Transverse colon (tissue), 4 donors: ENCODE measurements at regions not wholly inside any gene's neighbourhood (a gene's known extent, or its start where the extent isn't known, plus 50 kb on each side); places are given as distances from the start of the nearest gene placed in this dataset.

Experiments
- DNase-seq: peaks from one replicate; pipeline ENCODE4 v3.0.0-alpha.2; 2019
- H3K27ac ChIP-seq, 4 donors: fragments of 200-600 bp; sonication (generic); 2 replicates each; pipeline ENCODE4 v1.5.1; 2016 to 2018; ENCODE audit warnings: inconsistent platforms in 4 of 4
- H3K27me3 ChIP-seq: fragments of 200-600 bp; sonication (generic); 2 replicates; pipeline ENCODE4 v1.5.1; 2017; ENCODE audit warnings: inconsistent platforms
- H3K36me3 ChIP-seq, 4 donors: fragments of 200-600 bp; sonication (generic); 2 replicates each; pipeline ENCODE4 v1.5.1; 2017 to 2019; ENCODE audit warnings: inconsistent platforms in 4 of 4
- H3K4me1 ChIP-seq, 4 donors: fragments of 200-600 bp; sonication (generic); 2 replicates each; pipeline ENCODE4 v1.5.1; 2017 to 2020; ENCODE audit warnings: inconsistent platforms in 4 of 4
- H3K4me3 ChIP-seq, 4 donors: fragments of 200-600 bp; sonication (generic); 1 replicate in 1 of 4; 2 replicates in 3 of 4; pipeline versions ENCODE4 v1.5.1 to v1.6.1; 2017 to 2019; ENCODE audit warnings: inconsistent platforms in 4 of 4
- H3K9me3 ChIP-seq, 2 donors: fragments of 200-600 bp; sonication (generic); 2 replicates each; pipeline ENCODE4 v1.5.1; 2017 to 2019; ENCODE audit warnings: inconsistent platforms in 2 of 2
- EP300 ChIP-seq: sonication (generic); formaldehyde crosslinking; IDR thresholded peaks from one replicate; pipeline ENCODE4 v1.6.1; 2017; ENCODE audit warnings: antibody characterized with exemption, low read depth
- POLR2A ChIP-seq: fragments of 450-650 bp; IDR thresholded peaks from one replicate; pipeline ENCODE4 v1.6.1; 2016; ENCODE audit warnings: antibody characterized with exemption, mild to moderate bottlenecking, moderate library complexity
- POLR2AphosphoS5 ChIP-seq, 3 donors: sonication (generic); formaldehyde crosslinking; IDR thresholded peaks; one replicate each; pipeline ENCODE4 v1.6.1; 2016; ENCODE audit warnings: antibody characterized with exemption in 3 of 3
- WGBS, 2 donors: methylation state at CpG; one replicate each; pipeline ENCODE4 v1.1.5; 2018; ENCODE audit warnings: low coverage in 1 of 2; 5-methylcytosine and 5-hydroxymethylcytosine counted together
- in situ Hi-C, 4 donors: fragments of 200-750 bp; cut with MboI; loops; one replicate each; pipeline versions ENCODE4 v1.15.0 to v1.15.1; 2017; ENCODE audit warnings: low sequenced_read_pairs in 3 of 4, low pct_ligation_motif_present in 1 of 4, low pct_unique_long_range_greater_than_20kb in 1 of 4
- intact Hi-C: fragments of 100-400 bp; cut with DNase I; formaldehyde crosslinking; loops from one replicate; pipeline ENCODE4 v1.15.1; 2023; ENCODE audit warnings: low total_unique reads
- TF ChIP-seq, protein P1 (sequence below), 5 experiments: fragments of 200-600 bp in 3 of 5; fragments of 450-650 bp in 2 of 5; sonication (generic) in 3 of 5; IDR thresholded peaks; 1 replicate in 2 of 5; 2 replicates in 3 of 5; pipeline ENCODE4 v1.5.1; 2016 to 2017; ENCODE audit warnings: antibody characterized with exemption in 5 of 5, inconsistent platforms in 3 of 5, mild to moderate bottlenecking in 2 of 5, moderate library complexity in 1 of 5

DNA sequence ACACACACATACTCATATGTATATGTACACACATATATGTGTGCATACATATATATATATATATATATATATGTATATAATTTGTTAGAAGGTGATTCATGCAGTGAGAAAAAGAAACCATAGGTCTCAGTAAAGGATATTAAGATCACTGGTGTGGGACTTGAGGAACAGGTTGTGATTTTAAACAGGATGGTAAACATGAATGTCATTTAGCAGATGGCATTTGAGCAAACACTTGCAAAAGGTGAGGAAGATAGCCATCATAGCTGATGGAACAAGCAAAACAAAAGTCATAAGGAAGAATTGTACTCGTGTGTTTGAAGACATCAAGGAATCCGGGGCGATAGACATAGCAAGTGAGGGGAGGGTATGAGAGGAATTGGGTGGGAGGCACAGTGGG, 784.5 kb downstream of the TSN start:
- no peak for DNase-seq
- Histone ChIP-seq H3K4me3 (no peak overlapping the region), H3K36me3 (no peaks in the 10 kb centered on the region), H3K4me1 (peaks cover 0 to 3% (median 0%) of the 10 kb centered on the region in 4 donors), H3K9me3 (no peaks in the 10 kb centered on the region), H3K27me3 (no peaks in the 10 kb centered on the region), H3K27ac (no peak overlapping the region)
- 75 to 78% methylated on average over 3 of the region's 3 CpGs for WGBS, 2 donors
- intact Hi-C loops = no loop called here
- TF ChIP-seq POLR2AphosphoS5 (IDR thresholded peaks at IDR 0.05) = no peak
- no peak for TF ChIP-seq EP300
- TF ChIP-seq, protein P1, sequence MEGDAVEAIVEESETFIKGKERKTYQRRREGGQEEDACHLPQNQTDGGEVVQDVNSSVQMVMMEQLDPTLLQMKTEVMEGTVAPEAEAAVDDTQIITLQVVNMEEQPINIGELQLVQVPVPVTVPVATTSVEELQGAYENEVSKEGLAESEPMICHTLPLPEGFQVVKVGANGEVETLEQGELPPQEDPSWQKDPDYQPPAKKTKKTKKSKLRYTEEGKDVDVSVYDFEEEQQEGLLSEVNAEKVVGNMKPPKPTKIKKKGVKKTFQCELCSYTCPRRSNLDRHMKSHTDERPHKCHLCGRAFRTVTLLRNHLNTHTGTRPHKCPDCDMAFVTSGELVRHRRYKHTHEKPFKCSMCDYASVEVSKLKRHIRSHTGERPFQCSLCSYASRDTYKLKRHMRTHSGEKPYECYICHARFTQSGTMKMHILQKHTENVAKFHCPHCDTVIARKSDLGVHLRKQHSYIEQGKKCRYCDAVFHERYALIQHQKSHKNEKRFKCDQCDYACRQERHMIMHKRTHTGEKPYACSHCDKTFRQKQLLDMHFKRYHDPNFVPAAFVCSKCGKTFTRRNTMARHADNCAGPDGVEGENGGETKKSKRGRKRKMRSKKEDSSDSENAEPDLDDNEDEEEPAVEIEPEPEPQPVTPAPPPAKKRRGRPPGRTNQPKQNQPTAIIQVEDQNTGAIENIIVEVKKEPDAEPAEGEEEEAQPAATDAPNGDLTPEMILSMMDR (IDR thresholded peaks at IDR 0.05) = no peak
- TF ChIP-seq POLR2A = no peak
- in situ Hi-C loops = no loop called here

DNA sequence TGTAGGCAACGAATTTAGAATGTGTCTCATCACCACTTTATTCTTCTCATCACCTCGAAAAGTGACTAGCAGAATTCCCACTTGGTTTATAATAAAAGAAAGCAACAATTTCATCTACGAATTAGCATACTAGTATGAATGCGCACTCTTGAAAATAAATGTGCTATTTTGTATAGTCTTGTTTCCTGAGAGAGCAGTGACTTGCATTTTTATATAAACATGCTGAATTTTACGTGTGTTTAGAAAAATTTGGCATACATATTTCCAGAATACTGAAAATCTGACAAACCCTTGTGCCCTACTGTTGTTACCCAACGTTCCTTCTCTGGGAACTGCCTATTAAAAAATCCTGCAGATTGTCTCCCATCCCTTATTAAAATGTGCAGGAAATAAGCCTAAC, 786.8 kb downstream of the TSN start:
- Histone ChIP-seq H3K9me3 (no peaks in the 10 kb centered on the region), H3K36me3 (no peaks in the 10 kb centered on the region), H3K4me1 (peaks cover 0 to 3% (median 0%) of the 10 kb centered on the region in 4 donors), H3K27me3 (no peaks in the 10 kb centered on the region), H3K4me3 (no peak overlapping the region), H3K27ac (no peak overlapping the region)
- DNase-seq = no peak
- in situ Hi-C loops = no loop called here
- WGBS, 2 donors = 66 to 74% methylated on average over 6 of the region's 6 CpGs
- TF ChIP-seq, protein P1 (IDR thresholded peaks at IDR 0.05) = no peak
- TF ChIP-seq POLR2A (no peak), POLR2AphosphoS5 (IDR thresholded peaks at IDR 0.05) (no peak), EP300 (no peak)
- intact Hi-C loops = no loop called here

DNA sequence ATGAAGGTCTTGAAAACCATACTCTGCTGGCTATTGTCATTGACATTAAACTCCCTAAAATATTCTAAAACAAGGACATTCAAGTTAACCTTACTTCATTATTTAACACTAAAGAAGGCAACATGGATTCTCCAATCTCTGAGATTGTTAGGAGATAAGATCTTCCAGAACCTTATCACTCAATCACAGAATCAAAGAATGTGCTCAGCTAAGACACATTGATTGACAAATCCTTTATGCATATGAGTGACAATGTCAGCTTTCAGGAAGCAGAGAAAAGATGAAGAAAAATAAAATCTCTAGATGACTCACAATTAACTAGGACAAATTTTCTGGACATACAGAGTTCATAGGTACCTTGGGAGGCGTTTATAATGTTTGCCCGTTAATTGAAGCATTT, 787.2 kb downstream of the TSN start:
- no peaks in the 10 kb centered on the region for H3K27me3 ChIP-seq
- in situ Hi-C loops = no loop called here
- H3K36me3 ChIP-seq = no peaks in the 10 kb centered on the region
- intact Hi-C loops = no loop called here
- H3K4me1 ChIP-seq = peaks cover 0 to 3% (median 0%) of the 10 kb centered on the region in 4 donors
- no peak for DNase-seq
- no peak overlapping the region for H3K27ac ChIP-seq
- TF ChIP-seq, protein P1 (IDR thresholded peaks at IDR 0.05) = no peak
- TF ChIP-seq EP300 = no peak
- no peak for TF ChIP-seq POLR2AphosphoS5 (IDR thresholded peaks at IDR 0.05)
- TF ChIP-seq POLR2A = no peak
- WGBS, 2 donors = 67 to 85% methylated on average over 2 of the region's 2 CpGs
- no peaks in the 10 kb centered on the region for H3K9me3 ChIP-seq
- H3K4me3 ChIP-seq = no peak overlapping the region

DNA sequence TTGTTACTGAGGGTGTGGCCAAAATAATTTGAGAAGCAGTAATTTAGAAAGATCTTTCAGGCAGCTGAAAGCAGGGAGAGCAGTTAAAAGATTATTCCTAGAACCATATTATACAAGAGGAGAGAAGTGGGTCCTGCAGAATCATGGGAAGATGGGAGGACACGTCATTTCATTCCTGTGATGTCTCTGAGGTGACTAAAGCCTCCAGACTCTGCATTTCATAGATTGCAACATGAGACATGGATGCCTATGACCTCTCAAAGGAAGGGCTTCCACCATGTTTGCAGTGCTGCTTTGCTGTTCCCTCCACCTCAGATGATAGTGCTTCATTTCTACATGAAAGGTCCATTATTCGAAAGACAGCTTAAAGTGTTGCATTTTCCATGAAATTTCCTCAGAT, 788.4 kb downstream of the TSN start:
- H3K27me3 ChIP-seq = no peaks in the 10 kb centered on the region

DNA sequence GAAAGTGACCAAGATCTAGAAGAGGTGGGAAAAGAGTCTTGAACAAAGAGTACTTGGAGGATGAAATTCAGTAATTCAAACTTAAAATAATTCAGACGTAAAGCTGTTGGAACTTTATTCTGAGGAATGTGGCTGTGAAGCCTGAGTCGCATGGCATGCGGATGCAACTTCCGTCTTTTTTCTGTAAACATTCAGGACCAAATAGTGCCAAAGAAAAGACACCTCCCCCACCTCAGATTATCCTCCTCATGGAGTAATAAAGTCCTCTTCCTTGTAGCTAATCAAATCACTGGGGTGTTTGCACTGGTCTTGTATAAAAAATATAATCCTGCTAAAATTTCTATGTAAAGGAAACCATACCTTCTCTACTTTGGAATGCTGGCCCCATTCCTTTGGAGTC, 790.4 kb downstream of the TSN start:
- TF ChIP-seq, protein P1 (IDR thresholded peaks at IDR 0.05) = no peak
- no peak for TF ChIP-seq EP300
- no peak for TF ChIP-seq POLR2AphosphoS5 (IDR thresholded peaks at IDR 0.05)
- 77 to 87% methylated on average over 4 of the region's 4 CpGs for WGBS, 2 donors

More for the DNA sequence above, 788.4 kb downstream of the TSN start:
- H3K4me3 ChIP-seq = no peak overlapping the region
- no peaks in the 10 kb centered on the region for H3K4me1 ChIP-seq
- intact Hi-C loops (no loop called here), in situ Hi-C loops (no loop called here)
- no peaks in the 10 kb centered on the region for H3K9me3 ChIP-seq
- H3K36me3 ChIP-seq = no peaks in the 10 kb centered on the region
- TF ChIP-seq POLR2A (no peak), POLR2AphosphoS5 (IDR thresholded peaks at IDR 0.05) (no peak)
- no peak for DNase-seq
- no peak overlapping the region for H3K27ac ChIP-seq
- WGBS, 2 donors = 74% methylated on average over 2 of the region's 2 CpGs

More for the DNA sequence above, 790.4 kb downstream of the TSN start:
- in situ Hi-C loops (no loop called here), intact Hi-C loops (no loop called here)
- H3K9me3 ChIP-seq = no peaks in the 10 kb centered on the region
- no peaks in the 10 kb centered on the region for H3K36me3 ChIP-seq
- H3K27ac ChIP-seq = no peak overlapping the region
- DNase-seq = no peak
- no peaks in the 10 kb centered on the region for H3K4me1 ChIP-seq
- no peak overlapping the region for H3K4me3 ChIP-seq
- no peaks in the 10 kb centered on the region for H3K27me3 ChIP-seq
